K562 (cell line): ENCODE measurements at regions not wholly inside any gene's neighbourhood (a gene's known extent, or its start where the extent isn't known, plus 50 kb on each side); places are given as distances from the start of the nearest gene placed in this dataset.
A peak's percentile ranks its signal among the peaks of the same experiment; 100 is the strongest.

ENCODE experiments used
- ELF1 ChIP-seq: fragments of 200-800 bp; sonication (Bioruptor generic); IDR thresholded peaks from 2 replicates; pipeline ENCODE4 v1.6.1; 2016; ENCODE audit warnings: missing genetic modification characterization, missing compliant biosample characterization
- ETV1 ChIP-seq: fragments of 450-650 bp; conservative IDR thresholded peaks from 2 replicates; pipeline ENCODE4 v1.6.1; 2016; ENCODE audit warnings: missing genetic modification characterization, control low read depth, low read depth, missing compliant biosample characterization
- POLR2AphosphoS2 ChIP-seq: IDR thresholded peaks from 2 replicates; pipeline ENCODE4 v1.6.1; 2012; ENCODE audit warnings: low read length, improper control_type of control experiment
- RAD21 ChIP-seq, 2 experiments: fragments of 250-450 bp in 1 of 2; fragments of 450-650 bp in 1 of 2; sonication (Bioruptor Pico) in 1 of 2; formaldehyde crosslinking in 1 of 2; IDR thresholded peaks in 1 of 2; conservative IDR thresholded peaks in 1 of 2; 2 replicates each; pipeline versions ENCODE4 v1.4.0 to v1.8.0; 2020 to 2022; ENCODE audit warnings: mild to moderate bottlenecking in 2 of 2, moderate library complexity in 1 of 2
- RBM34 ChIP-seq: fragments of 200-400 bp; formaldehyde crosslinking; IDR thresholded peaks from 2 replicates; pipeline ENCODE4 v1.6.1; 2018; ENCODE audit warnings: low read length, borderline replicate concordance; ENCODE audit not compliant: insufficient read depth
- RFX1 ChIP-seq: fragments of 450-650 bp; IDR thresholded peaks from 2 replicates; pipeline ENCODE4 v1.6.1; 2016; ENCODE audit warnings: mild to moderate bottlenecking, moderate library complexity
- SMARCE1 ChIP-seq: fragments of 450-650 bp; IDR thresholded peaks from 2 replicates; pipeline ENCODE4 v1.7.1; 2016; ENCODE audit warnings: mild to moderate bottlenecking
- SMC3 ChIP-seq: conservative IDR thresholded peaks from 2 replicates; pipeline ENCODE4 v1.6.1; 2011; ENCODE audit warnings: low read depth, low read length, improper control_type of control experiment; ENCODE audit not compliant: insufficient read depth
- TBP ChIP-seq: optimal IDR thresholded peaks from 2 replicates; pipeline ENCODE3; 2011; ENCODE audit warnings: low read depth, low read length, improper control_type of control experiment
- XRCC4 ChIP-seq: IDR thresholded peaks from one replicate; pipeline ENCODE4 v1.6.1; 2011; ENCODE audit not compliant: insufficient read depth, insufficient read length; ENCODE audit errors: extremely low read depth
- XRCC5 ChIP-seq: fragments of 200-400 bp; formaldehyde crosslinking; IDR thresholded peaks from 2 replicates; pipeline ENCODE4 v1.6.1; 2017; ENCODE audit warnings: low read depth, mild to moderate bottlenecking, low read length
- ZKSCAN1 ChIP-seq: fragments of 150-350 bp; IDR thresholded peaks from 2 replicates; pipeline ENCODE4 v1.6.1; 2016; ENCODE audit warnings: low read depth, low read length
- TF ChIP-seq, protein P1 (sequence below): fragments of 450-650 bp; IDR thresholded peaks from 2 replicates; pipeline ENCODE4 v1.6.1; 2016
- TF ChIP-seq, protein P2 (sequence below), 3 experiments: fragments of 200-800 bp in 1 of 3; sonication (Bioruptor generic) in 1 of 3; sonication (generic) in 1 of 3; formaldehyde crosslinking in 1 of 3; IDR thresholded peaks; 2 replicates each; pipeline versions ENCODE4 v1.6.1 to v1.8.0; 2016 to 2022; ENCODE audit warnings: mild to moderate bottlenecking in 2 of 3, missing compliant biosample characterization in 2 of 3, missing genetic modification characterization in 2 of 3, missing genetic modification reagents in 1 of 3

GRCh38 chr6:41424370-41425058 lies 89.1 kb downstream of the NCR2 start (continued):
- TF ChIP-seq, protein P1, sequence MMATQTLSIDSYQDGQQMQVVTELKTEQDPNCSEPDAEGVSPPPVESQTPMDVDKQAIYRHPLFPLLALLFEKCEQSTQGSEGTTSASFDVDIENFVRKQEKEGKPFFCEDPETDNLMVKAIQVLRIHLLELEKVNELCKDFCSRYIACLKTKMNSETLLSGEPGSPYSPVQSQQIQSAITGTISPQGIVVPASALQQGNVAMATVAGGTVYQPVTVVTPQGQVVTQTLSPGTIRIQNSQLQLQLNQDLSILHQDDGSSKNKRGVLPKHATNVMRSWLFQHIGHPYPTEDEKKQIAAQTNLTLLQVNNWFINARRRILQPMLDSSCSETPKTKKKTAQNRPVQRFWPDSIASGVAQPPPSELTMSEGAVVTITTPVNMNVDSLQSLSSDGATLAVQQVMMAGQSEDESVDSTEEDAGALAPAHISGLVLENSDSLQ: no peak
- TF ChIP-seq POLR2AphosphoS2: no peak
- peak; percentile 84 for TF ChIP-seq SMC3
- 0 out of 2 replicates have a peak, but pooled peaks have one; percentile 13 for TF ChIP-seq ETV1 (tag)
- TF ChIP-seq SMARCE1: no peak
- peak; percentile 75 for TF ChIP-seq ELF1 (tag)
- peak; percentile 29; the same call in 1 of the 2 replicates for TF ChIP-seq ZKSCAN1
- TF ChIP-seq TBP: peak; percentile 18
- TF ChIP-seq, protein P2, sequence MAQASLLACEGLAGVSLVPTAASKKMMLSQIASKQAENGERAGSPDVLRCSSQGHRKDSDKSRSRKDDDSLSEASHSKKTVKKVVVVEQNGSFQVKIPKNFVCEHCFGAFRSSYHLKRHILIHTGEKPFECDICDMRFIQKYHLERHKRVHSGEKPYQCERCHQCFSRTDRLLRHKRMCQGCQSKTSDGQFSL (CRISPR knock-in tag; IDR thresholded peaks at IDR 0.05): 0 out of 2 replicates have a peak, but pooled peaks have one; percentile 19
- TF ChIP-seq, protein P2 (tag; IDR thresholded peaks at IDR 0.05): no peak
- TF ChIP-seq XRCC5: peak; percentile 68; the same call in 1 of the 2 replicates
- no peak for TF ChIP-seq XRCC4
- TF ChIP-seq RAD21 (CRISPR knock-in tag; conservative IDR thresholded peaks at IDR 0.05 in 1 of 2, IDR thresholded peaks at IDR 0.05 in 1 of 2): peak; percentile 73 to 76
- no peak for TF ChIP-seq RFX1
- TF ChIP-seq RBM34: no peak
